Karpas-422 (cell line): ENCODE measurements at regions not wholly inside any gene's neighbourhood (a gene's known extent, or its start where the extent isn't known, plus 50 kb on each side); places are given as distances from the start of the nearest gene placed in this dataset.

Source experiments
- DNase-seq: peaks from one replicate; pipeline ENCODE4 v3.0.0-alpha.2; 2015
- H2AFZ ChIP-seq: fragments of 200-600 bp; sonication (generic); 2 replicates; pipeline ENCODE4 v1.6.1; 2014; ENCODE audit warnings: antibody characterized with exemption, low read length, mixed read lengths
- H3K27ac ChIP-seq: fragments of 200-600 bp; sonication (generic); 2 replicates; pipeline ENCODE4 v1.5.1; 2014; ENCODE audit warnings: mild to moderate bottlenecking, low read length, moderate library complexity
- H3K27me3 ChIP-seq: fragments of 200-600 bp; sonication (generic); 2 replicates; pipeline ENCODE4 v1.6.1; 2014; ENCODE audit warnings: low read length, mixed read lengths
- H3K36me3 ChIP-seq: fragments of 200-600 bp; sonication (generic); 2 replicates; pipeline ENCODE4 v1.6.1; 2014; ENCODE audit warnings: low read length, mixed read lengths; ENCODE audit not compliant: insufficient read depth
- H3K4me1 ChIP-seq: fragments of 200-600 bp; sonication (generic); 2 replicates; pipeline ENCODE4 v1.6.1; 2014; ENCODE audit warnings: mild to moderate bottlenecking, low read length, mixed read lengths
- H3K4me2 ChIP-seq: fragments of 200-600 bp; sonication (generic); 2 replicates; pipeline ENCODE4 v1.6.1; 2014; ENCODE audit warnings: low read length, low read depth, mild to moderate bottlenecking; ENCODE audit not compliant: poor library complexity, severe bottlenecking
- H3K4me3 ChIP-seq: fragments of 200-600 bp; sonication (generic); 2 replicates; pipeline ENCODE4 v1.5.1; 2014; ENCODE audit warnings: mild to moderate bottlenecking, antibody characterized with exemption, low read length, mixed read lengths
- H3K79me2 ChIP-seq: fragments of 200-600 bp; sonication (generic); 2 replicates; pipeline ENCODE4 v1.6.1; 2014; ENCODE audit warnings: mild to moderate bottlenecking, low read length, mixed read lengths
- H3K9ac ChIP-seq: fragments of 200-600 bp; sonication (generic); 2 replicates; pipeline ENCODE4 v1.6.0; 2014; ENCODE audit warnings: low read length
- H3K9me2 ChIP-seq: fragments of 200-600 bp; sonication (generic), shearing (Covaris generic); replicated peaks from 2 replicates; pipeline ENCODE4 v1.6.0; 2014; ENCODE audit warnings: mild to moderate bottlenecking, low read length, moderate library complexity; ENCODE audit not compliant: insufficient read depth
- H3K9me3 ChIP-seq: fragments of 300-700, 200-600 bp; sonication (generic); 2 replicates; pipeline ENCODE4 v1.6.1; 2014; ENCODE audit warnings: low read length, mixed read lengths
- H4K20me1 ChIP-seq: fragments of 200-600 bp; sonication (generic); 2 replicates; pipeline ENCODE4 v1.6.1; 2014; ENCODE audit warnings: mild to moderate bottlenecking, antibody characterized with exemption, low read length, low read depth; ENCODE audit not compliant: insufficient read depth

DNA sequence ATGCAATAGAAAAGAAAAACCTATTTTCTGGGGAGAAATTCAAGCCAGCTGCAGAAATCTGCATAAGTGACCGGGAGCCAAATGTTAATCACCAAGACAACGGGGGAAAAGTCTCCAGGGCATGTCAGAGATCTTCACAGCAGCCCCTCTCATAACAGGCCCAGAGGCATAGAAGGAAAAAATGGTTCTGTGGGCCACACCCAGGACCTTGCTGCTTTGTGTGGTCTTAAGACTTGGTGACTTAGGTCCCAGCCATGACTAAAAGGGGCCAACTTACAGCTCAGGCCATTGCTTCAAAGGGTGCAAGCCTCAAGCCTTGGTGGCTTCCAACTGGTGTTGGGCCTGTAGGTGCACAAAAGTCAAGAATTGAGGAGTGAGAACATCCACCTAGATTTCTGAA is 2847.6 kb upstream of the PCDH20 start:
- Histone ChIP-seq H3K4me3 (no peak overlapping the region), H3K27me3 (no peaks in the 10 kb centered on the region), H3K36me3 (no peaks in the 10 kb centered on the region), H2AFZ (no peak overlapping the region), H3K79me2 (no peaks in the 10 kb centered on the region), H3K9me3 (peaks cover 20% of the 10 kb centered on the region), H3K27ac (no peak overlapping the region), H3K4me2 (no peak overlapping the region), H4K20me1 (no peaks in the 10 kb centered on the region), H3K9ac (no peak overlapping the region), H3K9me2 (no peaks in the 10 kb centered on the region), H3K4me1 (no peaks in the 10 kb centered on the region)
- DNase-seq = no peak

DNA sequence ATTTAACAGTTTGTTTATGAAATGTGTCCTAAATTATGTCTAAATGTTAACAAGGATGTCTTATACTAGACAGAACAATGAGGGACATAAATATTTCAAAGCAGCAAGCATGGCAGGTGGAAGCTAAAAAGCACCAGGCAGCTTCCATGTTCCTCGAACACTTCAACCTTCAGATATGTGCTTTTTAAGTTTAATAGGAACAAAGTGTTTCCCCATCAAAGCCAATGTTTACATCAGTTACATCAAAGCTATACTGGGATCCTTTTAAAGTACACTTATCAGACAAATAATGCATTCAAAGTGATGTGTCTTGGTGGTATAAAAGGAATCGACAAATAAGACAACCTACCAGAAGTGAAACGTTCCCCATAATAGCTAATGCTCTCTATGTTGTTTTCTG is 2841.1 kb upstream of the PCDH20 start:
- H3K4me1 ChIP-seq = no peaks in the 10 kb centered on the region
- H3K27ac ChIP-seq = no peak overlapping the region
- H3K27me3 ChIP-seq = no peaks in the 10 kb centered on the region
- no peak overlapping the region for H2AFZ ChIP-seq
- DNase-seq = no peak
- H4K20me1 ChIP-seq = no peaks in the 10 kb centered on the region
- H3K4me2 ChIP-seq = no peak overlapping the region
- H3K9ac ChIP-seq = no peak overlapping the region
- H3K36me3 ChIP-seq = no peaks in the 10 kb centered on the region
- H3K9me2 ChIP-seq = no peaks in the 10 kb centered on the region
- 0 out of 2 replicates have a peak, but pooled peaks cover 3% of the 10 kb centered on the region for H3K9me3 ChIP-seq
- H3K79me2 ChIP-seq = no peaks in the 10 kb centered on the region
- no peak overlapping the region for H3K4me3 ChIP-seq

DNA sequence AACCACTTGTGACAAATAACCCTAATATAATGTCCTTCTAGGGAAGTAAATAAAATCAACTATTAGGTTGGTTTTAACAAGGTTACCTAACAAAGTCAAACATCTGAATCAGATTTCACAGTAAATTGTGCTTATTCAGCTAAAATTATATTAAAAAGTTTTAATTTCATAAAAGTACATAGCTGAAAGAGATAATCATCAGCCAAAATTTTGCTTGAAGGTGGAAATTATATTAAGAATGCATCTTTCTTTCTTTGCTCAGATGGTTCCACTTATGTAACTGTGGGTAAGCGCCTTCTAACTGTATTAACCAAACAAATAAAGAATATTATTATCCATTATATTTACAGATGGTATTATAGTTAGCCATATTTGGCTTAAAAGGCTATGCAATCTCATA is 2840.3 kb upstream of the PCDH20 start:
- Histone ChIP-seq H3K9me3 (peaks cover 5% of the 10 kb centered on the region), H3K79me2 (no peaks in the 10 kb centered on the region), H3K27me3 (no peaks in the 10 kb centered on the region), H3K9ac (no peak overlapping the region), H2AFZ (no peak overlapping the region), H3K4me1 (no peaks in the 10 kb centered on the region), H3K4me3 (no peak overlapping the region), H3K27ac (no peak overlapping the region), H3K4me2 (no peak overlapping the region), H3K36me3 (no peaks in the 10 kb centered on the region), H4K20me1 (no peaks in the 10 kb centered on the region), H3K9me2 (no peaks in the 10 kb centered on the region)
- DNase-seq = no peak

- Histone ChIP-seq H3K4me1 (no peaks in the 10 kb centered on the region), H4K20me1 (no peaks in the 10 kb centered on the region), H3K36me3 (no peaks in the 10 kb centered on the region), H3K9me2 (no peaks in the 10 kb centered on the region), H2AFZ (no peak overlapping the region), H3K4me3 (no peak overlapping the region), H3K4me2 (no peak overlapping the region), H3K27me3 (no peaks in the 10 kb centered on the region), H3K27ac (no peak overlapping the region), H3K79me2 (no peaks in the 10 kb centered on the region), H3K9me3 (peaks cover 5% of the 10 kb centered on the region), H3K9ac (no peak overlapping the region)
- no peak for DNase-seq
Observed at GRCh38 chr13:64248371-64249065, 2832.9 kb upstream of the PCDH20 start.

GRCh38 chr13:64239372-64239771 is 2823.7 kb upstream of the PCDH20 start:
- H3K9me2 ChIP-seq = no peaks in the 10 kb centered on the region
- H2AFZ ChIP-seq = peak overlapping the region; percentile 61; the same call in 1 of the 2 replicates
- H3K4me1 ChIP-seq = no peaks in the 10 kb centered on the region
- no peaks in the 10 kb centered on the region for H3K79me2 ChIP-seq
- no peak overlapping the region for H3K4me3 ChIP-seq
- H3K9ac ChIP-seq = no peak overlapping the region
- no peak for DNase-seq
- no peaks in the 10 kb centered on the region for H3K36me3 ChIP-seq
- no peaks in the 10 kb centered on the region for H3K9me3 ChIP-seq
- no peak overlapping the region for H3K27ac ChIP-seq
- no peaks in the 10 kb centered on the region for H4K20me1 ChIP-seq
- no peaks in the 10 kb centered on the region for H3K27me3 ChIP-seq
- H3K4me2 ChIP-seq = no peak overlapping the region

DNA sequence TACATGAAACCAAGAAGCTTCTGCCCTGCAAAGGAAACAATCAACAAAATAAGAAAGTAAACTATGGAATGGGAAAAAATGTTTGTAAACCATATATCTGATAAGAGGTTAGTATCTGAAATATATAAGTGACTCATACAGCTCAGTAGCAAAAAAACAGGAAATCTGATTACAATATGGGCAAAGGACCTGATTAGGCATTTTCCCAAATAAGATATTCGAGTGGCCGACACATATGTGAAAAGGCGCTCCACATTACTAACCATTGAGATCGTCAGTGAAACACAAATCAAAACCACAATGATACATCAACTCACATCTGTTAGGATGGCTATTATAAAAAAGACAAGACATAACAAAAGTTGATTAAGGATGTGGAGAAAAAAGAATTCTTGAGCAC is 2818.6 kb upstream of the PCDH20 start:
- Histone ChIP-seq H3K9me3 (no peaks in the 10 kb centered on the region), H4K20me1 (no peaks in the 10 kb centered on the region), H3K9me2 (no peaks in the 10 kb centered on the region), H3K4me3 (no peak overlapping the region), H3K27me3 (no peaks in the 10 kb centered on the region), H3K27ac (no peak overlapping the region), H3K4me2 (no peak overlapping the region), H3K9ac (no peak overlapping the region), H3K4me1 (no peaks in the 10 kb centered on the region), H3K36me3 (no peaks in the 10 kb centered on the region), H3K79me2 (no peaks in the 10 kb centered on the region), H2AFZ (no peak overlapping the region)
- DNase-seq = peak; percentile 35

- Histone ChIP-seq H3K4me3 (no peak overlapping the region), H3K4me2 (no peak overlapping the region), H3K27me3 (no peaks in the 10 kb centered on the region), H3K79me2 (no peaks in the 10 kb centered on the region), H4K20me1 (no peaks in the 10 kb centered on the region), H3K4me1 (no peaks in the 10 kb centered on the region), H2AFZ (no peak overlapping the region), H3K27ac (no peak overlapping the region), H3K36me3 (no peaks in the 10 kb centered on the region), H3K9me2 (0 out of 2 replicates have a peak, but pooled peaks cover 2% of the 10 kb centered on the region), H3K9ac (no peak overlapping the region), H3K9me3 (no peaks in the 10 kb centered on the region; the same call in 1 of the 2 replicates)
- DNase-seq = no peak
Observed at GRCh38 chr13:64223016-64223415, 2807.4 kb upstream of the PCDH20 start.

- peaks cover 7% of the 10 kb centered on the region; the same call in 1 of the 2 replicates for H3K9me3 ChIP-seq
- no peaks in the 10 kb centered on the region for H3K27me3 ChIP-seq
- H3K4me1 ChIP-seq = no peaks in the 10 kb centered on the region
- no peak overlapping the region; the same call in 1 of the 2 replicates for H2AFZ ChIP-seq
- no peaks in the 10 kb centered on the region for H3K79me2 ChIP-seq
- H3K4me3 ChIP-seq = no peak overlapping the region
- H3K4me2 ChIP-seq = no peak overlapping the region
- H3K9ac ChIP-seq = no peak overlapping the region
- no peaks in the 10 kb centered on the region for H3K9me2 ChIP-seq
- no peaks in the 10 kb centered on the region for H4K20me1 ChIP-seq
- no peaks in the 10 kb centered on the region for H3K36me3 ChIP-seq
- DNase-seq = no peak
- H3K27ac ChIP-seq = no peak overlapping the region
Observed at GRCh38 chr13:64206430-64207225, 2791.0 kb upstream of the PCDH20 start.
